DOHH2 (cell line): ENCODE measurements at regions not wholly inside any gene's neighbourhood (a gene's known extent, or its start where the extent isn't known, plus 50 kb on each side); places are given as distances from the start of the nearest gene placed in this dataset.

Source experiments
- H3F3A ChIP-seq: fragments of 200-600 bp; sonication (generic), shearing (Covaris generic); 2 replicates; pipeline ENCODE4 v1.6.0; 2016; ENCODE audit warnings: antibody characterized with exemption, mild to moderate bottlenecking; ENCODE audit not compliant: control insufficient read depth, insufficient read depth
- H3K27ac ChIP-seq: fragments of 200-600 bp; sonication (generic); 2 replicates; pipeline ENCODE4 v1.5.1; 2014; ENCODE audit warnings: low read depth, mild to moderate bottlenecking, low read length, moderate library complexity
- H3K27me3 ChIP-seq: fragments of 200-600 bp; sonication (generic); 2 replicates; pipeline ENCODE4 v1.6.1; 2014; ENCODE audit warnings: mild to moderate bottlenecking, low read length, mixed read lengths; ENCODE audit not compliant: control insufficient read depth
- H3K36me3 ChIP-seq: fragments of 200-600 bp; sonication (generic); 2 replicates; pipeline ENCODE4 v1.6.1; 2014; ENCODE audit warnings: mild to moderate bottlenecking, low read length, moderate library complexity, mixed read lengths; ENCODE audit not compliant: control insufficient read depth
- H3K4me1 ChIP-seq: fragments of 200-600 bp; sonication (generic); 2 replicates; pipeline ENCODE4 v1.6.1; 2014; ENCODE audit warnings: mild to moderate bottlenecking, low read length, mixed read lengths; ENCODE audit not compliant: control insufficient read depth
- H3K4me2 ChIP-seq: fragments of 200-600 bp; sonication (generic); 2 replicates; pipeline ENCODE4 v1.6.0; 2014; ENCODE audit warnings: mild to moderate bottlenecking, low read length, moderate library complexity
- H3K4me3 ChIP-seq: fragments of 200-600 bp; sonication (generic); 2 replicates; pipeline ENCODE4 v1.5.1; 2014; ENCODE audit warnings: mild to moderate bottlenecking, low read length, mixed read lengths
- H3K79me2 ChIP-seq: fragments of 200-600 bp; sonication (generic); 2 replicates; pipeline ENCODE4 v1.6.1; 2014; ENCODE audit warnings: mild to moderate bottlenecking, low read length, mixed read lengths; ENCODE audit not compliant: control insufficient read depth
- H3K9me2 ChIP-seq: fragments of 200-600 bp; sonication (generic); replicated peaks from 2 replicates; pipeline ENCODE4 v1.6.1; 2014; ENCODE audit warnings: mild to moderate bottlenecking, low read length, mixed read lengths; ENCODE audit not compliant: control insufficient read depth
- H3K9me3 ChIP-seq: fragments of 200-600 bp; sonication (generic); 2 replicates; pipeline ENCODE4 v1.6.1; 2014; ENCODE audit warnings: antibody characterized with exemption, low read length, mixed read lengths; ENCODE audit not compliant: control insufficient read depth, insufficient read depth
- H4K20me1 ChIP-seq: fragments of 200-600 bp; sonication (generic); 2 replicates; pipeline ENCODE4 v1.6.0; 2014; ENCODE audit warnings: low read depth, mild to moderate bottlenecking, antibody characterized with exemption, low read length, moderate library complexity; ENCODE audit not compliant: control insufficient read depth, insufficient read depth
- EZH2phosphoT487 ChIP-seq: fragments of 200-600 bp; sonication (generic); IDR thresholded peaks from 2 replicates; pipeline ENCODE4 v1.6.1; 2017; ENCODE audit warnings: borderline replicate concordance, mild to moderate bottlenecking, antibody characterized with exemption, low read length, moderate library complexity, mixed read lengths
- TF ChIP-seq, protein P1 (sequence below): fragments of 200-600 bp; sonication (generic); IDR thresholded peaks from one replicate; pipeline ENCODE4 v1.5.1; 2014; ENCODE audit warnings: antibody characterized with exemption, mild to moderate bottlenecking, low read depth, low read length; ENCODE audit not compliant: poor library complexity, severe bottlenecking

GRCh38 chr18:23332356-23332755 lies 120.7 kb upstream of the RIOK3 start:
- Histone ChIP-seq H3K36me3 (no peaks in the 10 kb centered on the region), H3K4me1 (peaks cover 9% of the 10 kb centered on the region), H3K9me3 (no peaks in the 10 kb centered on the region), H3F3A (no peaks in the 10 kb centered on the region), H3K79me2 (no peaks in the 10 kb centered on the region), H3K9me2 (no peaks in the 10 kb centered on the region), H4K20me1 (no peaks in the 10 kb centered on the region), H3K27ac (no peak overlapping the region), H3K4me3 (no peak overlapping the region), H3K27me3 (no peaks in the 10 kb centered on the region), H3K4me2 (no peak overlapping the region)
- no peak for TF ChIP-seq EZH2phosphoT487
- TF ChIP-seq, protein P1, sequence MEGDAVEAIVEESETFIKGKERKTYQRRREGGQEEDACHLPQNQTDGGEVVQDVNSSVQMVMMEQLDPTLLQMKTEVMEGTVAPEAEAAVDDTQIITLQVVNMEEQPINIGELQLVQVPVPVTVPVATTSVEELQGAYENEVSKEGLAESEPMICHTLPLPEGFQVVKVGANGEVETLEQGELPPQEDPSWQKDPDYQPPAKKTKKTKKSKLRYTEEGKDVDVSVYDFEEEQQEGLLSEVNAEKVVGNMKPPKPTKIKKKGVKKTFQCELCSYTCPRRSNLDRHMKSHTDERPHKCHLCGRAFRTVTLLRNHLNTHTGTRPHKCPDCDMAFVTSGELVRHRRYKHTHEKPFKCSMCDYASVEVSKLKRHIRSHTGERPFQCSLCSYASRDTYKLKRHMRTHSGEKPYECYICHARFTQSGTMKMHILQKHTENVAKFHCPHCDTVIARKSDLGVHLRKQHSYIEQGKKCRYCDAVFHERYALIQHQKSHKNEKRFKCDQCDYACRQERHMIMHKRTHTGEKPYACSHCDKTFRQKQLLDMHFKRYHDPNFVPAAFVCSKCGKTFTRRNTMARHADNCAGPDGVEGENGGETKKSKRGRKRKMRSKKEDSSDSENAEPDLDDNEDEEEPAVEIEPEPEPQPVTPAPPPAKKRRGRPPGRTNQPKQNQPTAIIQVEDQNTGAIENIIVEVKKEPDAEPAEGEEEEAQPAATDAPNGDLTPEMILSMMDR: no peak

DNA sequence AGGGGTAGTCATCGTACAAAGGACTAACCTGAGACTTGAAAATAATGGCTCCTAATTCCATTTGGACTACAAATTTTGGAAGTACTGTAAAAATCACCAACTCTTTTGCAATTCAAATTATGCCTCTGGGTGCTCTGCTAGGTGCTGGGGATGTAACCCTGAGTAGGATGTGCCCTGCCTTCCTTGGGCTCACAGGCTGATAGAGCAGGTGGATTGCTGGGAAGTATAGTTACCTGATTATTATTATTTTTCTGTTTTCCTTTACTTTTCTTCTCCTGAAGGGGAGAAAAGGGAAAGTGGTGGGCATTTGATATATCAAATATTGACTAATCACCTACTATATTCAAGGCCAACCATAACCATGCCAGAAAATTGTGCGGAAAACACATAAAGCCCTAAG lies 119.3 kb upstream of the RIOK3 start:
- Histone ChIP-seq H3K36me3 (no peaks in the 10 kb centered on the region), H3K4me2 (no peak overlapping the region), H3K4me1 (peaks cover 9% of the 10 kb centered on the region), H3K9me2 (no peaks in the 10 kb centered on the region), H4K20me1 (no peaks in the 10 kb centered on the region), H3K79me2 (no peaks in the 10 kb centered on the region), H3F3A (no peaks in the 10 kb centered on the region), H3K27ac (no peak overlapping the region), H3K27me3 (no peaks in the 10 kb centered on the region), H3K9me3 (no peaks in the 10 kb centered on the region), H3K4me3 (no peak overlapping the region)
- no peak for TF ChIP-seq EZH2phosphoT487
- TF ChIP-seq, protein P1: no peak

DNA sequence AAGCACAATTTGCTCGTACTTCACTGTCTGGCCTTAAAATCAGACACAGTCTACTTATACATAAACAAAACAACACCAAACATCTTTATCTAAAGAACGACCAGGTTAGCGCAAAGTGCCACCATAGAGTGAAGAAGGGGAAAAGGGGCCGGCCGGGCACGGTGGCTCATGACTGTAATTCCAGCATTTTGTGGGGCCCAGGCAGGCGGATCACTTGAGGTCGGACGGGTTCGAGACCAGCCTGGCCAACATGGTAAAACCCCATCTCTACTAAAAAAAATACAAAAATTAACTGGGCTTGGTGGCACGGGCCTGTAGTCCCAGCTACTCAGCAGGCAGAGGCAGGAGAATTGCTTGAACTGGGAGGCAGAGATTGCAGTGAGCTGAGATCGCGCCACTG lies 118.5 kb upstream of the RIOK3 start:
- no peak overlapping the region for H3K4me2 ChIP-seq
- H3K27ac ChIP-seq: no peak overlapping the region
- no peaks in the 10 kb centered on the region for H3K79me2 ChIP-seq
- H3K9me3 ChIP-seq: no peaks in the 10 kb centered on the region
- H3K4me3 ChIP-seq: no peak overlapping the region
- no peaks in the 10 kb centered on the region for H3K27me3 ChIP-seq
- no peaks in the 10 kb centered on the region for H4K20me1 ChIP-seq
- no peaks in the 10 kb centered on the region for H3F3A ChIP-seq
- H3K4me1 ChIP-seq: peaks cover 9% of the 10 kb centered on the region
- no peaks in the 10 kb centered on the region for H3K36me3 ChIP-seq
- TF ChIP-seq, protein P1: no peak
- no peak for TF ChIP-seq EZH2phosphoT487
- H3K9me2 ChIP-seq: no peaks in the 10 kb centered on the region

DNA sequence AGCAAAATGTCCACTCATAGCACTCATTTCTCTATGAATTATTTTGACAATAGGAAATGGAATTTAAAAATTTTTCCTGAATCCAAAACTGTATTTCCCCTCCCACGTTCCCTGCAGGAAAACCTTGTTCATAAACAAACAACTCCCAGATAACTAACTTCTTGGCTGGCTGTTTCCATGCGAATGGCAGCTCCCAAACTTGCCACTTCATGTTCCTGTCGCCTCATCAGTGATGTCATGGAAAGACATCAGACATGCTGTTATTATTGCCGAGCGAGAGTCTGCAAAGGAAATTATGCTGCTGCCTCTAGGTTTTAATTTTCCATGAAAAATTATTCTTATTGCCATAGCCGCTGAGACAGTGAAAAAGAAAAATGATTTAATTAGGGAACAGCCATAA lies 117.0 kb upstream of the RIOK3 start:
- Histone ChIP-seq H3K9me3 (no peaks in the 10 kb centered on the region), H3K36me3 (no peaks in the 10 kb centered on the region), H3F3A (no peaks in the 10 kb centered on the region), H3K9me2 (no peaks in the 10 kb centered on the region), H3K79me2 (no peaks in the 10 kb centered on the region), H3K27ac (no peak overlapping the region), H3K4me3 (no peak overlapping the region), H3K27me3 (no peaks in the 10 kb centered on the region), H3K4me1 (no peaks in the 10 kb centered on the region; the same call in 1 of the 2 replicates), H3K4me2 (no peak overlapping the region), H4K20me1 (no peaks in the 10 kb centered on the region)
- TF ChIP-seq, protein P1: no peak
- TF ChIP-seq EZH2phosphoT487: no peak
